ENCODE measurements at regions not wholly inside any gene's neighbourhood (a gene's known extent, or its start where the extent isn't known, plus 50 kb on each side); places are given as distances from the start of the nearest gene placed in this dataset.

- TF ChIP-seq CTCF (IDR thresholded peaks at IDR 0.05) (no peak), POLR2A (IDR thresholded peaks at IDR 0.05) (no peak)
Observed at GRCh38 chr6:144912474-144912873, 627.3 kb downstream of the UTRN start.

Data from upper lobe of left lung (tissue), 4 donors.